HG02840 (cell line): ENCODE measurements at regions not wholly inside any gene's neighbourhood (a gene's known extent, or its start where the extent isn't known, plus 50 kb on each side); places are given as distances from the start of the nearest gene placed in this dataset.

Source experiments
- ATAC-seq: cut with Tn5 transposase; IDR thresholded peaks from one replicate; pipeline ENCODE4 v1.9.1; 2021; ENCODE audit warnings: mild to moderate bottlenecking, moderate library complexity, moderate number of reproducible peaks; ENCODE audit not compliant: unreplicated experiment, low FRiP score

- ATAC-seq, result no peak
Measured at GRCh38 chr10:117668327-117669008, 125.9 kb downstream of the EMX2 start.

GRCh38 chr10:117669122-117669521 is 126.6 kb downstream of the EMX2 start:
- no peak for ATAC-seq

GRCh38 chr10:117670116-117670904 is 127.8 kb downstream of the EMX2 start:
- ATAC-seq, result no peak

GRCh38 chr10:117673230-117674010 is 130.9 kb downstream of the EMX2 start:
- no peak for ATAC-seq

GRCh38 chr10:117674201-117674600 is 131.7 kb downstream of the EMX2 start:
- no peak for ATAC-seq

GRCh38 chr10:117674646-117675045 is 132.1 kb downstream of the EMX2 start:
- no peak for ATAC-seq

GRCh38 chr10:117675514-117676055 is 133.0 kb downstream of the EMX2 start:
- ATAC-seq, result no peak

- ATAC-seq, result no peak
Measured at GRCh38 chr10:117677239-117677638, 134.7 kb downstream of the EMX2 start.

- no peak for ATAC-seq
Measured at GRCh38 chr10:117677890-117678500, 135.4 kb downstream of the EMX2 start.

- no peak for ATAC-seq
Measured at GRCh38 chr10:117680601-117681000, 138.1 kb downstream of the EMX2 start.

GRCh38 chr10:117681104-117681503 is 138.6 kb downstream of the EMX2 start:
- no peak for ATAC-seq

GRCh38 chr10:117684046-117684610 is 141.6 kb downstream of the EMX2 start:
- ATAC-seq, result no peak

GRCh38 chr10:117684672-117685211 is 142.2 kb downstream of the EMX2 start:
- ATAC-seq, result no peak

- no peak for ATAC-seq
Measured at GRCh38 chr10:117685431-117685830, 142.9 kb downstream of the EMX2 start.

- ATAC-seq, result no peak
Measured at GRCh38 chr10:117686606-117687005, 144.1 kb downstream of the EMX2 start.

- no peak for ATAC-seq
Measured at GRCh38 chr10:117688358-117688757, 145.8 kb downstream of the EMX2 start.

- ATAC-seq, result no peak
Measured at GRCh38 chr10:117689566-117689965, 147.0 kb downstream of the EMX2 start.

GRCh38 chr10:117690359-117690758 is 147.8 kb downstream of the EMX2 start:
- no peak for ATAC-seq

GRCh38 chr10:117694190-117694589 is 151.6 kb downstream of the EMX2 start:
- no peak for ATAC-seq

- ATAC-seq, result no peak
Measured at GRCh38 chr10:117697402-117697801, 154.9 kb downstream of the EMX2 start.
